ENCODE measurements at regions not wholly inside any gene's neighbourhood (a gene's known extent, or its start where the extent isn't known, plus 50 kb on each side); places are given as distances from the start of the nearest gene placed in this dataset.
"Not testable (repeated sequence)": the region's sequence is repeated elsewhere in the genome, so short reads cannot be mapped to it uniquely, and the experiment has no call there.

GRCh38 chr14:35174342-35174741 lies 52.0 kb downstream of the PRORP start:
- no peak for DNase-seq

DNA sequence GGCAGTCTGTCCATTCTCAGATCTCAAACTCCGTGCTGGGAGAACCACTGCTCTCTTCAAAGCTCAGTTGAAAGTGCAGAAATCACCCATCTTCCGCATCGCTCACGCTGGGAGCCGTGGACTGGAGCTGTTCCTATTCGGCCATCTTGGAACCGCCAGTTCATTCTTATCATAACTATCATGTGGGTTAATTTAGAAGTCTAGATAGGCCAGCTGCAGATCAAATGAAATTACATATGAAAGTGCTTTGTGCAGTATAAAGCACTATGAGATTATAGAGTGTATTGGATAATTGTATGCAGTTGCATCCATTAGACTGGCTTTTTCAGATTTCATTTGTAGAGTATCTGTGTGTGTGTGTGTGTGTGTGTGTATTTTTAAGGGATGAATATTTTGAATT lies 57.8 kb downstream of the PRORP start:
- no peak for DNase-seq

GRCh38 chr14:35184891-35185290 lies 62.5 kb downstream of the PRORP start:
- DNase-seq = not testable (repeated sequence)

GRCh38 chr14:35189422-35189821 lies 67.1 kb downstream of the PRORP start:
- DNase-seq = no peak

- DNase-seq = no peak
Observed at GRCh38 chr14:35193161-35193560, 70.8 kb downstream of the PRORP start.

- not testable (repeated sequence) for DNase-seq
Observed at GRCh38 chr14:35194183-35194582, 71.8 kb downstream of the PRORP start.

DNA sequence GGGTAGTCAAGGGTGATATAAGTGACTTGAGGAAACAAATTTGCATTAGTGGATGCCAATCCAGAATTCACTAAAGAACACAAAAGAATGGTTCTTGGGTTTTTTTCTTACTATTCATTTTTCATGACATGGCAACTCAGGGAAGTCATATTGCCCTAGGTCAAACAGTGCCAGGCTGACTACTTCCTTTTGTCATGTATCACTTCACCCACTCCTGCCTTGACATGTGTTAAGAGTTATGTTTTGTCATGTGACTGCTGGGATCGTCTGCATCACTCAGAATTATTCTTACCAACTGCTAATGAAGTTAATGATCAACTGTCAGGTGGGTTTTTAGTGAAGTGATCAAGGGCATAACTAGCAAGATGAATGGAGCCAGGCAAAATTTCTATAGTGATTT lies 74.2 kb downstream of the PRORP start:
- no peak for DNase-seq

DNA sequence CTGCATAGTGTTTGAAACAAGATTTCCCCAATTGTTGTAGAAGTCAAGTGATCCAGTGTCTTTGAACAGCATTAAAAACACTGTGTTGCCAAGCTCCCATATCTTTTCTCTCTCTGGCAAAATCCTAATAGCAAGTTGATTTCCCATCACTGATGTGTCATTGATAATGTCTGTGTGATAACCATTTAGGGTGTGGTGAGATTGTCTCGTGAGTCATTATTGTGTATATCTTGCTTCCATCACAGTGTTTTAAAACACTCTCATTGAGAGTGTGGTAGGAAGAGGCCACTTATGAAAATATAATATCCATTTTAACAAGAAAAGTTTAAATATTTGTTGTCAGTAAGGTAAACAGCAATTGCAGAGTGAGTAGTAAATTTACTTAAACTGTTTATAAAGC lies 74.7 kb downstream of the PRORP start:
- no peak for DNase-seq

GRCh38 chr14:35201066-35201465 lies 78.7 kb downstream of the PRORP start:
- DNase-seq = no peak

- no peak for DNase-seq
Observed at GRCh38 chr14:35202195-35202594, 79.8 kb downstream of the PRORP start.

DNA sequence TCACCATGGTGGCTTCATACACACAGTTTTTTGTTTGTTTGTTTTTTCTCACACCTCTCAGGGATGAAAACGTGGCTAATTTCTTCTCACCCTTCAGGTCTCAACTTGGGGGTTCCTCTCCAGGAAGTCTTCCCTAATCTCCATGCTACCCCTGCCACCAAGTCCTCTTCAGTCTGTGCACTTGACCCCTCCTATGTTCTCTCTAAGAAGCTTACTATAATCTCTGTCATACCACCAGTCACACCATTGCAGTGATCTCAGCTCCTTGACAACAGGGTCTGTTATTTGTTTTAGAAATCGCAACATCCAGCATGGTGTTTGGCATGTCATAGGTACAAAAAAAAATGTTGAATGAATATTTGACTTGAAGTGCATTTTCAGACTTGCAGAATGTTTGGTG lies 83.4 kb downstream of the PRORP start:
- DNase-seq = no peak

- DNase-seq = no peak
Observed at GRCh38 chr14:35211067-35211466, 81.1 kb upstream of the PSMA6 start.

- DNase-seq = no peak
Observed at GRCh38 chr14:35212471-35213142, 79.6 kb upstream of the PSMA6 start.

- DNase-seq = no peak
Observed at GRCh38 chr14:35213143-35213788, 78.9 kb upstream of the PSMA6 start.

- no peak for DNase-seq
Observed at GRCh38 chr14:35213869-35214387, 78.3 kb upstream of the PSMA6 start.

GRCh38 chr14:35214402-35214801 lies 77.8 kb upstream of the PSMA6 start:
- not testable (repeated sequence) for DNase-seq

GRCh38 chr14:35215110-35215813 lies 76.9 kb upstream of the PSMA6 start:
- DNase-seq = peak; percentile 19 to 70 (median 52)

- not testable (repeated sequence) for DNase-seq
Observed at GRCh38 chr14:35218176-35218575, 74.0 kb upstream of the PSMA6 start.

- DNase-seq = no peak
Observed at GRCh38 chr14:35218963-35219362, 73.2 kb upstream of the PSMA6 start.

GRCh38 chr14:35220027-35220676 lies 72.0 kb upstream of the PSMA6 start:
- DNase-seq = no peak

GRCh38 chr14:35220920-35221319 lies 71.3 kb upstream of the PSMA6 start:
- DNase-seq = no peak

DNA sequence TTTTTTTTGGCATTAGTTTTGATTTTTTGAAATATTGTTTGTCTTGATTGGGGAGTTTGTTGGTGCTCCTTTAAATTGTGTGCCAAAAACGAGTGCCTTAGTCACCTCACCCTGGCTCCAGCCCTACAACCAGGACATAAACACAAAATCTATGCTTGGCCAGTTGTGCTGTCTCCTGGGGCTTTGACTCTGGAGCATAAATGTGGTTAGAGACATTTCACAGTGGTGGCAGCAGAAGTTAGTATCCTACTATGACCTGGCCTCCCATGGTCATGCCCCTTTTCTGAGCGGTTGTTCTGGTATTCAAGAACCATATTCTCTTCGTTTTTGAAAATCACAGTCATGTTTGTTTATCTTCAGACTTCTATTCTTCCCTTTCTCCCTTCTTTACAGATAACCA lies 70.7 kb upstream of the PSMA6 start:
- DNase-seq = no peak
